HG02798 (cell line): ENCODE measurements at regions not wholly inside any gene's neighbourhood (a gene's known extent, or its start where the extent isn't known, plus 50 kb on each side); places are given as distances from the start of the nearest gene placed in this dataset.
"Not testable (repeated sequence)": the region's sequence is repeated elsewhere in the genome, so short reads cannot be mapped to it uniquely, and the experiment has no call there.

Experiments used
- ATAC-seq: cut with Tn5 transposase; IDR thresholded peaks from one replicate; pipeline ENCODE4 v1.9.1; 2021; ENCODE audit warnings: mild to moderate bottlenecking; ENCODE audit not compliant: unreplicated experiment, poor library complexity

DNA sequence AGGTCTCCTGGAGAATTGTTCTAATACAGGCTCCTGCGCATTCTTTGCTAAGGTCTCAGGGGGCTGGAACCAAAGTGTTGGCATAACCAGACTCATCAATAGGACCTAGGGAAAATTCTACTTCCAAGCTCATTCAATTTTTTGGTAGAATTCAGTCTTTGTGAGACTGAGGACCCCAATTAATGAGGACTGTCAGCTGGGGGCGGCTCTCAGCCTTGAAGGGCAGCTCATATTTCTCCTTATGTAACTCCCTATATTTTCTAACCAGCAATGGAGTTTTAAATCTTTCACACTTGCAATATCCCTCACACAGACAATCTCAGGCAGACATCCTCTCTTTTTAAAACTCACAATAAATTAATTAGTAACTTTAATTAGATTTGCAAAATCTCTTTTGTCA lies 476.4 kb upstream of the LRFN5 start:
- ATAC-seq, result no peak

DNA sequence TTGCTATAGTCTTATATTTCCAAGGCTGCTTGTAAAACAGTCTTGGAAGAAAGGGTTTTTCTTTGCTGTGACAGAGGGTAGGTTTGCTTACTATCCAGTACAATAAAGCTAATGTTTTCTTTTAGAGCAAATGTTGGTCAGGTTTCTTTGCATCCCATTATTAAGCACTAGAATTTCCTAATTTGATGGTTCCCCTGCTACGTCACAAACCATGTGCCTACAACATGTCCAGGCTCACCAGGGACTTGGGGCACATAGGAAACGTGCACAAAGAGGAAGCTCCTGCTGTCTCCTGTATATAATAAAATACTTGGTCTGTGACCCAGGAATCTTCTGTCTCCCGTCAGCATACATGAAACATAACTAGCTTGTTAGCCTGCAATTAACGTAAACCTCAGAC lies 486.3 kb upstream of the LRFN5 start:
- ATAC-seq, result no peak

DNA sequence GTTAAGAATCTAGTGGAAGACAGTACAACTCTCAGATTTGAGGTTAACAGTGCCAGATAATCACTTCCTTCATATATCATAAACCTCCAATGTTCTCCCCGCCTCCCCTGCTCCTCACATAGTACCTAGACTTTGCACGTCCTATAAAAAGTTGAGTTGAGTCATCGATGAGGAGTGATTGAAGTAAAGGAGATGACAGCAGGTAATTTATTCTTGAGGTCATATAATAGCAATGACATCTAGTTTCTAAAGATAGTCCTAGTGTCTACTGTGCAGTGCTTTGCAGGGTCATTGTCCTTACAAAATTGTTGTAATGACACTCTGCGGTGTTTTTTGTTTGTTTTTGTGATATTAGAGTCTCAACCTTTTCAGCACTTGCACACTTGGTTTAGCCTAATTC lies 510.5 kb upstream of the LRFN5 start:
- no peak for ATAC-seq

DNA sequence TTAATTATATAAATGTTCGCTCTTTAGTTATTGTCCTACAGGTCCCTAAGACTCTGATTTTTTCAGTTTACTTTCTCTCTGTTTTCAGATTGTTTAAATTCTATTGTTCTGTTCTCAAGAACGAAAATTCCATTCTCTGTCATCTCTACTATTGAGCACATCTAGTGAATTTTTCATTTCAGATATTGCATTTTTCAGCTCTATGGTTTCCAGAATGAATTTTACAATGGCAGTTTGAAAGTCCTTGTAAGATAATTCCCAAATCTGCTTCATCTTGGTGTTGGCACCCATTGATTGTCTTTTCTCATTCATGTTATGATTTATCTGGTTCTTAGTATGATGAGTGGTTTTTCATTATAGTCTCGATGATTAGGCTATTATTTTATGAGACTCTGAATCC lies 519.6 kb upstream of the LRFN5 start:
- no peak for ATAC-seq

DNA sequence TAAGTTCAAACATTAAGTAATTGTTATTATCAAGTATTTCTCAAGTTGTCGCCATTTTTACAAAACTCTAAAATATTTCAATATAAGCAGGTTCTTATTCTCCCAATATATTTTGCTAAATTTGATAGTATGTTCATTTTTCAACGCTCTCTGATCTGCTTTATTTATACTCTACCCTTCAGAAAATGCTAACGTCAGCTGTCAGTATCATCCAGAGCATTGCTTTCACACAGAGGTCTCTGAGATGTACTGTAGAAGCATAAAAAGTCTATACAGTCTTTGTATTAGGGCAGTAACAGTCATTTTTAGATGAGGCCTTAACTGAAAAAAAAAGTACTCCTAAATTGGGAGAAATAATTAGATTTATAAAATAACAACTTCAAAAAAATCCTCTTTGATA lies 533.1 kb upstream of the LRFN5 start:
- no peak for ATAC-seq

DNA sequence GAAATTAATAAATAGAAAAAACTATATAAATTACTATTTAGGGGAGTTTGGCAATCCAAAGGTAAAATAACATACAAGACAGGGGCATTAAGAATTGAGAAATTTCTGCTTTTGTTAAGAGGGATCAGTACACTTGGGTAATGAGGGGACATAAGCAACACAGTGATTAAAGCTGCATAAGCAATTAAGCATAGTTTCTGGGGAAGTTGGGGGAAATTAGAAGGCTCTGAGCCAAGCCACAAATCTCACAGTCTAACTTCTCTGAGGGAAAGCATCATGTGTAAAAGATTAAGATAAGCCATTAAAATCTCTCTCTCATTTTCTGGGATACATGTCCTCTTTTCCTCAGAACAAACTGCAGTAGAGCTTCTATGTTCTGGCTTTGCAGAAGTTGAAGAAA lies 533.9 kb upstream of the LRFN5 start:
- ATAC-seq, result no peak

DNA sequence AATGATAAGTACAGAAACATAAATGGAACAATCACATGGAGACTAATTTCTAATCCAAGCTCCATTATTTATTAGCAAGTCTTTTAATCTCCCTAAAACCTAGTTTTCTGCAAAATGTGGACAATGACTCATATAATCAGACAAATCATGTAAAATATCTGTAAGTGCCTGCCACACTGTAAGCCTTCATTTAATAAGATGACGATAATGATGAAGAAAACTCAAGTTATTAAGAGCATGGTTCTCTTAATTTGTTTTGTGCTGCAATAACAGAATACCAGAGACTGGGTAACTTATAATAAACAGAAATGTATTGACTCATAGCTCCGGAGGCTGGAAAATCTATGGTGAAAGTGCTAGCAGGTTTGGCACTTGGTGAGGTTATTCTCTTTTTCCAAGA lies 535.3 kb upstream of the LRFN5 start:
- no peak for ATAC-seq

DNA sequence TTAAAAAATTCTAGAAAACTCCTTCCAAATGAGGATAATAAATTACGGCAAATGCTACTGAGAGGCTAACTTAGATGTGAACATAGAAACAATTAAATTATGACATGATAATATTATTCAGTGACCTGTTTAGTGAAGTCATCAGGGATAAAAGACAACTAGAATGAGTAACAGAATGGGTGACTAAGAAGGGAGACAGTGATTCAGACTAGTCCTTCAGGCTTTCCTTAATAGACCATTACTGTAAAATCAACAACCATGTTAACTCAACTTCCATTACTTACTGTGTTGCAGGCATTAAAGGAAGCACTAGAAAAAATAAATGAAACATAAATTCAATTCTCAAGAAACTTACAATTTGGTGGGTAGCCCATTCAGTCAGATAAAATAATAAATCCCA lies 543.9 kb upstream of the LRFN5 start:
- no peak for ATAC-seq

DNA sequence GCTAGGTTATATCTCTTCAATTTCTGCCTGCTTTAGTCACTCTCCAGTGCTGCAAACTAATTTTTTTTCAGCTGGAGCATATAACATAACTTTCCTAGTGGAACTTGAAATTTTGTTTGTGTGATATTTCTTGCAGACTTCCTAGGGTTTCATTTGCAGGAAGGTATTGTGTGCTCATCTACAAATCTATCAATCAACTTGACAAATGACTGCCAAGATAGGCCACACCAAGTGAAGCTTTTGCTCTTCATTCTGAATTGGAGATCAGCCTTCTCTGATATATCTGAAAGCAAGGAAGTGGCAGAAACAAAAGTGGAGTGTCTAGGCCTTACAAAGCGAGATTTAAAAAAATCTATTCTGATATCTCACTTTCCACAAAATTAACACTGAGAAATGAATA lies 551.1 kb upstream of the LRFN5 start:
- no peak for ATAC-seq

DNA sequence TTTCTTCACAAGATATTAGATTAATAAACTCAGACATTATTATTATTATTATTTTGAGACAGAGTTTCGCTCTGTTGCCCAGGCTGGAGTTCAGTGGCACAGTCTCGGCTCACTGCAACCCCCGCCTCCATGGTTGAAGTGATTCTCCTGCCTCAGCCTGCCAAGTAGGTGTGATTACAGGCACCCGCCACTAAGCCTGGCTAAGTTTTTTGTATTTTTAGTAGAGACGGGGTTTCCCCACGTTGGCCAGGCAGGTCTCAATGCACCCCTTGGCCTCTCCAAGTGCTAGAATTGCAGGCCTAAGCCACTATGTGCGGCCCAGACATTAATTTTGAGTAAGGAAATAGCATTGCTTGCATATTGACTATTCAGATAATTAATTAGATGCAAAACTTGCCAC lies 554.9 kb upstream of the LRFN5 start:
- no peak for ATAC-seq

DNA sequence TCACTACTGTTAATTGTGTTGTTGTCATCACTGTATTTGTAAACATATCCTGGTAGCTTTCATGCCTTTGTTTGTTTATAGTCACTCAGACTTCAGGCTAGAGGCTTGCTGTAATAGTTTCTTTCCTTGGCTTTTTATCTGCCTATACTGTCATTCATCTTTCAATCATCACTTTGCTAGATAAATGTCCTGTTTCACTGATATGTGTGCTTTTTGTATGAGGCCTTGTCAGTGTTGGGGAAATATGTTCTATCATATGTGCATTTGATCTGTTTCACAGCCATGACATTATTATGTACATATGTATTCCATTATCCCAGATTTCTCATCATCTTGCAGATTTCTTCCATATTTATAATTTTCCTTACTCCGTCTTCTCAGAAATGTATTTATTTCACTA lies 558.9 kb upstream of the LRFN5 start:
- ATAC-seq, result no peak

DNA sequence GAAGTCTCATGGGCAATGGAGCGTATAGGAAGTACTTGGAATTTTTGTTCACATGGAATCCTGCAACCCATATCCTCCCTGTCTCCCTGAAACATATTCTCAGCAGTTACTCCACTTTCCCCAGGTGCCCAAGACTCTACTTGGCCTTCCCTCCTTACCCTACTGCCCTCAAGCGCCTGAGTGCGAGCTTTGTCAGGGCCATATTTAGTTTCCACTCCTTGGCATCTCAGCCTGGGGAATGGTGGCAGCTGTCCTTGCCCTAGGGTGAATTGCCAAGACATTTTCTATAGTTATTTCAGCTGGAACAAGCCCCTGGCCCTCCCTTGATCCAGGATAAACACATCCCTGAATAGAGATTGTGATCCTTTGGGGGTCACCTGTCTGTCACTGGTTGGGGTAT lies 569.3 kb upstream of the LRFN5 start:
- ATAC-seq, result no peak

DNA sequence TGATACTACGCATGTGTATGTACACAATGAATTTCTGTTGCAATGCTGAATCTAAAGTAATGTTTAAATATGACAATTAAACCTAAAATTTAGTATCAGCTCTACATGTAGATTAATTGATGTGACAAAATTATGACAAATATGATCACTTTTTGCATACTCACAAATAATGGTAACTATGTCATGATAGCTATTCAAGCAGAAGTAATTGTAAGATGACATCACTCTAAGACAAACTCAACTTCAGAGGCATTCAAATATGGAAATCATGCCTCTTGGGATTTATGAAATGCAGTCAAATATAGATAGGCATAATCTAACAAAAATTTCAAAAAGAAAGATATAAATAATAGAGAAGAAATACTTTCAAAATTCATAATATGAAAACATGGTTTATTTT lies 571.7 kb upstream of the LRFN5 start:
- ATAC-seq, result no peak

DNA sequence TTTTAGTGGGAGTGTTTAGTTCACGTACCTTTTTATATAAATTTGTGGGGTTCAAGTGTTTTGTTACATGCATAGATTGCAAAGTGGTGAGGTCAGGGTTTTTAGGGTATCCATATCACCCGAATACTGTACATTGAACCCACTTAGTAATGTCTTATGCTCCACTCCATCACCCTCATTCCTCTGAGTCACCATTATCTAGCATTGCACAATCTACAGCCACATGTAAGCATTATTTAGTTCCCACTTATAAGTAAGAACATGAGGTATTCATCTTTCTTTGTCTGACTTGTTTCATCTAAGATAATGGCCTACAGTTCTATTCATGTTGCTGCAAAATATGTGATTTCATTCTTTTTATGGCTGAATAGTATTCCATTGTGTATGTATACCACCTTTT lies 583.7 kb upstream of the LRFN5 start:
- ATAC-seq, result no peak

DNA sequence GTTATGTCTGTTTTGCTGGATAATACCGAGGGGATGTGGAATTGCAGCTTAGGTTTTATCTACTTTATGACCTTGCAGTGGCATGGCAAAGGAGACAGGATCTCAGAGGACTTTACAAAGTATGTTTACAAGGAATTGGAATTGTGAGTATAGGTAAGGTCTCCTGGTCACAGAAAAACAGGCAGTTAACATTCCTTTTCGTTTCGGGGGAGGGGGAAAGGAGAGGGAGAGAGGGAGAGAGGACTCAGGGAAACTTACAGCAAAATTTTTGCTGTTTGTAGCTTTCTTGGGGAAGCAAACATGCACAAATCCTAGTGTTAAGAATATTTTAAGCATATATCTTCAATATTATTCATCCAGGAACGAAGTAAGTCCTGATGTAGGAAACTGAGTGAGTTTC lies 590.5 kb upstream of the LRFN5 start:
- no peak for ATAC-seq

DNA sequence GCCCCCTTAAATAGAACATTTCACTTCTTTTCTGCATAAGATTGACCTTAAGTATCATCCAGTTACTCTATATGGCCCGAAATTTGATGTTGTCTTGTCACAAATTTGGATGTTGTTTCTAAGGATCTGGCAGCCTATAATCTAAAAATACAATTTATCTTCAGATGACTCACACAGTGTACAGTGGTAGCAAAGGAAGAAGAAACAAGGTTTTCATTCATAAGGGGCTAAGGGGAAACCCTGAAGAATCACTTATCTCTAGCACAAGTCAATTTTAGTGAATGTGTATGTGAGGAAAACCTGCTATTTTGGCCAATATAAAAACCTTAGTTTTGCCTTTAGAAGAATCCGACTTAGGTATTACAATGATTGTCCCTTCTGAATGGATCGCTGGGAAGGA lies 606.3 kb upstream of the LRFN5 start:
- no peak for ATAC-seq

DNA sequence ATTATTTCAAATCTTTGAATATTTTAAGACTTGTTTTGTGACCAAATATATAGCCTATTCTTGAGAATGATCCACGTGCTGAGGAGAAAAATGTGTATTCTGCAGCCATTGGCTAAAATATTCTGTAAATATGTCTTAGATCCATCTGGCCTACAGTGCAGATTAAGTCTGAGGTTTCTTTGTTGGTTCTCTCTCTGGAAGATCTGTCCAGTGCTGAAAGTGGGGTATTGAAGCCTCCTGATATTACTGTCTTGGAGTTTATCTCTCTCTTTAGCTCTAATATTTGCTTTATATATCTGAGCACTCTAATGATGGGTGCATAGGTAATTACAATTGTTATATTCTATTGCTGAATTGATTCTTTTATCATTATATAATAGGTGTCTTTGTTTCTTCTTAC lies 617.4 kb upstream of the LRFN5 start:
- no peak for ATAC-seq

DNA sequence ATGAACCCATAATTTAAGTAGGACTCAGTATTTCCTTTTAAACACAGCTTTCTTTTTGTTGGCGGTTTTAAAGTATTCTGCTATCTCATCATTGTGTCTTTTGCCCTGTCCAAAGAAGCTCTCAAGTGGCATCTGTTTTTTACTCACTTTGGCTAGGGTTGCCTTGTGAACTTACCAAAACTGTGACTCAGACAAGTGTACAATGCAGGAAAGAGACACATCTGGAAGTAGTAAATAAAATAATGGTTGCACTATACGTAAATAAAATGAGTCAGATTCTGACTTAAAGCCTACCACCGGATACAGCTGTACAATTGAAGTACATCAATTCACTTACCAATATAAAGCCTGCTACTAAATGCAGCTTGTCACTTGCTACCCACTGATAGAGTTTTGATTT lies 619.2 kb upstream of the LRFN5 start:
- ATAC-seq, result no peak

DNA sequence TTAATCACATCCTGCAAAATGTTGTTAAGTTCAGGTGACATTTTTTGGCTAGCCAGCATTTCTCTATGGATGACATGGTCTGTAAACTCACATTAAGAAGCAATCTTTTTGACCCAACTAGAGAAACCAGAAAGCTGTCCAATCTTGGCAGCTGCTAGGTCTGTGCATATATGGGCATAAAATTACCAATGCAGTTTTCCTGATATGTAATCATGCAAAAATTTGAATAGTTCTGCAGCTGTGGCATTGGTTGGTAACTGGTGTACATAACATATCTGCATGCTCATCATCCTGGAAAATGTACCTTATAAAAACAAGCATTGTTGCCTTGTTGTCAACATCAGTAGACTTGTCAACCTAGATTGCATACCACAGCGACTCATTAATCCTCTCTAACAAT lies 620.0 kb upstream of the LRFN5 start:
- no peak for ATAC-seq

DNA sequence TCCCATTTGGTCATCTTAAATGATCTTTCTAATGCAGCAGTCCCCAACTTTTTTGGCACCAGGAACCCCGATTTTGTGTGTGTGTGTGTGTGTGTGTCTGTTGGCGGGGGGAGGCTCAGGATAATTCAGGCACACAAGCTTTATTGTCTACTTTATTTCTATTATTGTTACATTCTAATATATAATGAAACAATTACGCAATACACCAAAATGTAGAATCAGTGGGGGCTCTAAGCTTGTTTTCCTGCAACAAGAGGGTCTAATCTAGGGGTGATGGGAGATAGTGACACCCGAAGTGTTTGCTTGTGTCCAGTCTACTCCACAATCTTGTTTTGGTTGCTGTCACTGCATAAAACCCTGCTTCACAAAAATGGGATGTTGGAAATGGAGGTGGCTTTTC lies 621.1 kb upstream of the LRFN5 start:
- ATAC-seq, result no peak

DNA sequence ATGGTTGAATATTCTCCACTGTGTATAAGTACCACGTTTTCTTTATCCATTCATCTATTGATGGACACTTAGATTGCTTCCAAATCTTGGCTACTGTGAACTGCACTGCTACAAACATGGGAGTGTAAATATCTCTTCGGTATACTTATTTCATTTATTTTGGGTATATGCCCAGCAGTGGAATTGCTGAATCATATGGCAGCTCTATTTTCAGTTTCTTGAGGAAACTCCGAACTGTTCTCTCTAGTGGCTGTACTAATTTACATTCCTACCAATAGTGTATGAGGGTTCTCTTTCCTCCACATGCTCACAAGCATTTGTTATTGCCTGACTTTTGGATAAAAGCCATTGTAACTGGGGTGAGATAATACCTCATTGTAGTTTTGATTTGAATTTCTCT lies 623.1 kb upstream of the LRFN5 start:
- no peak for ATAC-seq

DNA sequence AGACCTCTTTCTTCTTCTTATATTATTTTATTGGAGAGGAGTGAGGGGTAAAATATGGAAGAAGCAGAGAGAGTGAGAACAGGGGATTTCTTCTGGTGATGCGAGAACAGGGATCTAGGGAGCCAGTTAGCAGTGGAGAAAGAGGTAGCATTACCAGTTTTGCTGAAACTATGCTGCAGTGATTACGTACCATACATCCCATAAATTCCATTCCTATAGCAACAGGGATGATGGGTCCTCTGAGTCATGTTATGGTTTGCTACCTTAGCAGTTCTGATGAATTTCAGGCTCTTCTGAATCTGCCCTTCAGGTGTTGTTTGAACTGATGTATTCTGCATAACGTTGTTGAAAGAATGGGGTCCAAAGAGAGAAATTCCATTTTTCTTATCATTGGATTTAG lies 625.4 kb upstream of the LRFN5 start:
- ATAC-seq, result no peak

DNA sequence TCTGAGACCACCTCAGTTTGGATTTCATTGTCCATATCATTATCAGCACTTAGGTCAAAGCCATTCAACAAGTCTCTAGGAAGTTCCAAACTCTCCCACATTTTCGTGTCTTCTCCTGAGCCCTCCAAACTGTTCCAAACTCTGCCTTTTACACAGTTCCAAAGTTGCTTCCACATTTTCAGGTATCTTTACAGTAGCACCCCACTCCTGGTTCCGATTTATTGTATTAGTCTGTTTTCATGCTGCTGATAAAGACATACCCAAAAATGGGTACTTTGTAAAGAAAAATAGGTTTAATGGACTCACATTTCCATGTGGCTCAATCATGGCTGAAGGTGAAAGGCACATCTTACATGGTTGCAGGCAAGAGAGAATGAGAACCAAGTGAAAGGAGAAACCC lies 646.4 kb upstream of the LRFN5 start:
- not testable (repeated sequence) for ATAC-seq

DNA sequence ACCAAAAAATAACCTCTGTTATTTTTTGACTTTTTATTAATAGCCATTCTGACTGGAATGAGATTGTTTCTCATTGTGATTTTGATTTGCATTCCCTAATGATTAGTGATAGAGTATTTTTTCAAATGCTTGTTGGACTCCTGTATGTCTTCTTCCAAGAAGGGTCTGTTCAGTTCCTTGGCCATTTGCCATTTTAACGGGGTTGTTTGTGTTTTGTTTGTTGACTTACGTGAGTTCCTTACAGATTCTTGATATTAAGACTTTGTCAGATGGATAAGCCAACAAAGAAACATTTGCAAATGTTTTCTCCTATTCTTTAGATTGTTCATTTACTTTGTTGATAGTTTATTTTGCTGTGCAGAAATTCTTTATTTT lies 651.6 kb upstream of the LRFN5 start:
- no peak for ATAC-seq
